Gastroesophageal sphincter (tissue), 4 donors: ENCODE measurements at regions not wholly inside any gene's neighbourhood (a gene's known extent, or its start where the extent isn't known, plus 50 kb on each side); places are given as distances from the start of the nearest gene placed in this dataset.

Experiments
- ATAC-seq: fragments of 150-250 bp; one replicate; pipeline ENCODE4 v1.9.1; 2016; ENCODE audit warnings: mild to moderate bottlenecking, moderate library complexity
- H3K27ac ChIP-seq, 4 donors: fragments of 200-600 bp; sonication (generic) in 3 of 4; 1 replicate in 3 of 4; 2 replicates in 1 of 4; pipeline ENCODE4 v1.5.1; 2016 to 2019
- H3K27me3 ChIP-seq: fragments of 200-600 bp; sonication (generic); one replicate; pipeline ENCODE4 v1.5.1; 2019
- H3K36me3 ChIP-seq, 2 donors: fragments of 200-600 bp; sonication (generic); one replicate each; pipeline ENCODE4 v1.5.1; 2019; ENCODE audit warnings: control low read depth in 1 of 2
- H3K4me1 ChIP-seq, 3 donors: fragments of 200-600 bp; sonication (generic); 1 replicate in 2 of 3; 2 replicates in 1 of 3; pipeline ENCODE4 v1.5.1; 2016 to 2019; ENCODE audit warnings: control low read depth in 2 of 3
- H3K4me3 ChIP-seq, 2 donors: fragments of 200-600 bp; sonication (generic); one replicate each; pipeline ENCODE4 v1.5.1; 2019; ENCODE audit warnings: mild to moderate bottlenecking in 1 of 2, moderate library complexity in 1 of 2
- H3K9me3 ChIP-seq, 3 donors: fragments of 200-600 bp; sonication (generic); one replicate each; pipeline ENCODE4 v1.5.1; 2017 to 2019; ENCODE audit warnings: control low read depth in 2 of 3
- CTCF ChIP-seq, 4 experiments: fragments of 200-600 bp in 2 of 4; fragments of 450-650 bp in 2 of 4; sonication (generic) in 1 of 4; IDR thresholded peaks; one replicate each; pipeline ENCODE4 v1.5.1; 2017 to 2019; ENCODE audit warnings: antibody characterized with exemption in 4 of 4, mild to moderate bottlenecking in 2 of 4, moderate library complexity in 2 of 4
- EP300 ChIP-seq: sonication (generic); formaldehyde crosslinking; IDR thresholded peaks from one replicate; pipeline ENCODE4 v1.6.1; 2017; ENCODE audit warnings: antibody characterized with exemption, mild to moderate bottlenecking
- POLR2A ChIP-seq, 2 donors: fragments of 450-650 bp; IDR thresholded peaks; one replicate each; pipeline ENCODE4 v1.6.1; 2017; ENCODE audit warnings: antibody characterized with exemption in 2 of 2, mild to moderate bottlenecking in 2 of 2, moderate library complexity in 1 of 2
- POLR2AphosphoS5 ChIP-seq: sonication (generic); formaldehyde crosslinking; IDR thresholded peaks from one replicate; pipeline ENCODE4 v1.6.1; 2017; ENCODE audit warnings: antibody characterized with exemption
- WGBS, 2 donors: methylation state at CpG; one replicate each; pipeline ENCODE4 v1.1.5; 2018; ENCODE audit warnings: low coverage in 1 of 2; 5-methylcytosine and 5-hydroxymethylcytosine counted together

DNA sequence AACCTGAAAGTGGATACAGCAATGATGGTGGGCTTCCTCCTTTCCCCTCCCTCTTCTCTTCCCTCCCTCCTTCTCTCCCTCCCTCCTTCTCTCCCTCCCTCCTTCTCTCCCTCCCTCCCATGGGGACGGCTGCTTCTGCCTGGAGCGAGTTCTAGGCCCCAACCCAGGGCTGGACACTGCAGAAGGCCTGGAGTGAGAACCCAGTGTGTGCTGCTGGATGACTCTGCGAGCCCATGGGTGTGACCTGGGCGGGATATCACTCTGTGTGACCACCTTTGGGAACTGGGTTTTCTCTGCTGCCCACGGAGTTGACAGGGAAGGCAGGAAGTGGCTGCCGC, 242.6 kb upstream of the GSE1 start:
- H3K9me3 ChIP-seq: no peaks in the 10 kb centered on the region
- peaks cover 0 to 93% (median 16%) of the 10 kb centered on the region in 3 donors for H3K4me1 ChIP-seq
- H3K27me3 ChIP-seq: no peaks in the 10 kb centered on the region
- WGBS, 2 donors: no CpG with 5 or more reads among the region's 6 CpGs
- ATAC-seq: peak; percentile 13
- H3K27ac ChIP-seq: peak overlapping the region in 3 of 4 donors; percentile 72 to 76 (median 73)
- no peak for TF ChIP-seq EP300
- TF ChIP-seq POLR2AphosphoS5: no peak
- no peak for TF ChIP-seq CTCF (IDR thresholded peaks at IDR 0.05)
- TF ChIP-seq POLR2A (IDR thresholded peaks at IDR 0.05): no peak
- H3K36me3 ChIP-seq: no peaks in the 10 kb centered on the region
- H3K4me3 ChIP-seq: peak overlapping the region in 1 of 2 donors; percentile 41

DNA sequence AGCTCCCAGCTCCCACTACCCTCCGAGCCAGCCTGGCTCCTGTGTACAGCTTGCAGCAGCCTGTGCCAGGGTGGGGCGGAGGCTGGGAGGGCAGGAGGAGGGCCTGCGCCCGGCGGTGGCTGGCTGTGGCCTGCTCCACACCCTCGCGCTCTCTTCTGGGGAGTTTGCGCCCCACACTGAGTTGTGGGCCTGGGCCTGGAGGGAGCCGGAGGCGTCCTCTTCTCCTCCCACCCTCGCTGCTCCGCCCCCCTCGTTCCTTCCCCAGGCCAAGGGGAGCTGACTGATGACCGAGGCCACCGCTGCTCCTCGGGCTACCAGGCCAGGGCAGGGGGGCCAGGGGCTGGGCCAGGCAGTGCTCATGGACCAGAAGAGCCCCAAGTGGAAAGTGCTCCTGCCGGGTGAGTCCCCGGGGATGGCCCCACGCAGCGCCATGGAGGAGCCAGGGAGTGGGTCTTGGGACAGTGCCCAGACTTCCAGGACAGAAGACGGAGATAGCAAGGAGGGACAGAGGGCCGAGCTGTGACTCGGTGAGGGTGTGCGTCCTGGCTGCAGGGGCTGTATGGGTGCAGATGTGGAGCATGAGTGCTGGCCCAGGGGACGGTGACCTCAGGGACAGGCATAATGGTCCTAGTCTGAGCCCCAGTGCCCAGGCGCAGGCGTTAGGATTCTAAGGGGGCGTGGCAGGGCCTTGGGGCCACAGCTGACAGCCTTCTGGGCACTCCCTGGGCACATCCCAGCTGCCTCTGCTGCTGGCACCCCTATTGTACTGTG, 242.1 kb upstream of the GSE1 start:
- WGBS, 2 donors: 61% methylated on average over 9 of the region's 28 CpGs; no CpG with 5 or more reads in 1 of the 2 donors
- H3K36me3 ChIP-seq: no peaks in the 10 kb centered on the region
- no peaks in the 10 kb centered on the region for H3K9me3 ChIP-seq
- H3K27me3 ChIP-seq: no peaks in the 10 kb centered on the region
- peak; percentile 27 for TF ChIP-seq POLR2AphosphoS5
- TF ChIP-seq EP300: no peak
- H3K4me3 ChIP-seq: peak overlapping the region in 1 of 2 donors; percentile 41
- peak overlapping the region in 3 of 4 donors; percentile 72 to 76 (median 73) for H3K27ac ChIP-seq
- peak; percentile 49 for ATAC-seq
- peaks cover 0 to 93% (median 15%) of the 10 kb centered on the region in 3 donors for H3K4me1 ChIP-seq

DNA sequence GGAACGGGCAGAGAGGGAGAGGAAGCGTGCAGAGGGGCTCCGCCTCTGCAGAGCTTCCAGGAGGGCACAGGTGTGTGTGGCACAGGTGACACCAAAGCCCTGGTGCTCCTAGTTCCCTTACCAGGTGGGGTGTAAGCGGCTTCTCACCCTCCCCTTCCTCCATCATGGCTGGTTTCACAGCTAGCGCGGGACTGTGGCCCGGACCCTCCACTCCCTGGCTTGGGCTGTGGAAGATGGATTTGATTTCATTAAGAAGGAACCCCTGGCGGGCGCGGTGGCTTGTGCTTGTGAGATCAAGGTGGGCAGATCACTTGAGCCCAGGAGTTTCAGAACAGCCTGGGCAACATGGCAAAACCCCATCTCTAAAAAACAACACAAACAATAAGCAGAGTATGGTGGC, 241.2 kb upstream of the GSE1 start:
- Histone ChIP-seq H3K9me3 (no peaks in the 10 kb centered on the region), H3K4me3 (peak overlapping the region in 1 of 2 donors; percentile 41), H3K27ac (peak overlapping the region in 3 of 4 donors; percentile 72 to 76 (median 73)), H3K4me1 (peaks cover 0 to 93% (median 20%) of the 10 kb centered on the region in 3 donors), H3K36me3 (no peaks in the 10 kb centered on the region), H3K27me3 (no peaks in the 10 kb centered on the region)
- WGBS, 2 donors: 100% methylated on average over 1 of the region's 10 CpGs; no CpG with 5 or more reads in 1 of the 2 donors
- TF ChIP-seq CTCF (IDR thresholded peaks at IDR 0.05) (no peak), POLR2A (IDR thresholded peaks at IDR 0.05) (no peak), EP300 (no peak), POLR2AphosphoS5 (no peak)
- ATAC-seq: no peak

GRCh38 chr16:85372627-85373372, 240.3 kb upstream of the GSE1 start:
- Histone ChIP-seq H3K27me3 (no peaks in the 10 kb centered on the region), H3K4me3 (no peak overlapping the region), H3K4me1 (peaks cover 0 to 94% (median 27%) of the 10 kb centered on the region in 3 donors), H3K27ac (peak overlapping the region in 3 of 4 donors; percentile 24 to 76 (median 33)), H3K36me3 (no peaks in the 10 kb centered on the region), H3K9me3 (no peaks in the 10 kb centered on the region)
- ATAC-seq: peak; percentile 29
- TF ChIP-seq POLR2AphosphoS5 (peak; percentile 78), EP300 (no peak)
- WGBS, 2 donors: 74 to 100% methylated on average over 2 to 11 of the region's 15 CpGs

DNA sequence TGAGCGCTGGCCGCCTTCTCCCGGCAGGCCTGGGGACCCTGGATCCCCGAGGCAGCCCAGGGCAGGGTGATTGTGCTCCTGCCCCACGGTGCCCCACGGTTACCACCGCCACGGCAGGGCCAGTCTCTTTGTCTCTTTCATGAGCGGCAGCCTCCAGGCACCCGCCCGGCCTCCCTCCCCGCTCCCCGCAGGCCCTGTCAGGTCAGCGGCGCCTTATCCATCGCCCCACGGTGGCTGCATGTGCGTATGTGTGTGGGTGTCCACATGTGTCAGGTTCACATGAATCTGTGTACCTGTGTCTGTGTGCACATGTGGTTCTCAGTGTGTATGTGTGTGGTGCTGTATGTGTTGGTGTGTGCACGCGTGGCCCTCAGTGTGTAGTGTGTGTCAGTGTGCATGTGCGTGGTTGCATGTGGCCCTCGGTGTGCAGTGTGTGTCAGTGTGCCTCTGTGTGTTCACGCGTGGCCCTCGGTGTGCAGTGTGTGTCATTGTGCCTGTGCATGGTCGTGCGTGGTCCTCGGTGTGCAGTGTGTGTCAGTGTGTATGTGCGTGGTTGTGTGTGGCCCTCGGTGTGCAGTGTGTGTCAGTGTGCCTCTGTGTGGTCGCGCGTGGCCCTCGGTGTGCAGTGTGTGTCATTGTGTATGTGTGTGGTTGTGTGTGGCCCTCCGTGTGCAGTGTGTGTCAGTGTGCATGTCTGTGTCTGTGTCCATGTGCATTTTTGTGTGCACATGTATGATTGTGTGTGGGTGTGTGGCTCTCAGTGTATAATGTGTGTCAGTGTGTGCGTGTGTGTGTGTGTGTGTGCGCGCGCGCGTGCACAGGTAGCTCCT, 239.2 kb upstream of the GSE1 start:
- peak overlapping the region in 2 of 4 donors; percentile 33 to 76 for H3K27ac ChIP-seq
- WGBS, 2 donors: 88 to 90% methylated on average over 10 to 16 of the region's 41 CpGs
- ATAC-seq: no peak
- TF ChIP-seq CTCF (IDR thresholded peaks at IDR 0.05): no peak
- TF ChIP-seq EP300: no peak
- TF ChIP-seq POLR2A (IDR thresholded peaks at IDR 0.05): no peak
- TF ChIP-seq POLR2AphosphoS5: no peak
- H3K36me3 ChIP-seq: no peaks in the 10 kb centered on the region
- no peak overlapping the region for H3K4me3 ChIP-seq
- peaks cover 0 to 94% (median 38%) of the 10 kb centered on the region in 3 donors for H3K4me1 ChIP-seq
- H3K27me3 ChIP-seq: no peaks in the 10 kb centered on the region
- no peaks in the 10 kb centered on the region for H3K9me3 ChIP-seq
